H1 (cell line): ENCODE measurements at regions not wholly inside any gene's neighbourhood (a gene's known extent, or its start where the extent isn't known, plus 50 kb on each side); places are given as distances from the start of the nearest gene placed in this dataset.

ENCODE experiments used
- CTCF ChIA-PET: fragments of 300-600 bp; sonication (Branson Sonifier 250); formaldehyde crosslinking; loops from one replicate; lab custom pipeline; 2021; ENCODE audit not compliant: partially characterized antibody; lab: Charles Lee
- POLR2A ChIA-PET: fragments of 300-600 bp; sonication (Branson Sonifier 250); formaldehyde crosslinking; loops from one replicate; lab custom pipeline; 2021; ENCODE audit warnings: inconsistent platforms; ENCODE audit not compliant: partially characterized antibody; lab: Charles Lee
- DNase-seq, 2 experiments: peaks; one replicate each; pipeline versions ENCODE4 v3.0.0 to v3.0.0-alpha.2; 2010 to 2022; ENCODE audit warnings: low spot score in 2 of 2, low read depth in 1 of 2, mixed read lengths in 1 of 2
- FAIRE-seq: peaks from 2 replicates; lab custom pipeline; 2011; peaks lifted over from hg19 to GRCh38; lab: Jason Lieb, UNC
- H2AFZ ChIP-seq: 2 replicates; pipeline ENCODE4 v1.8.1; 2012; ENCODE audit warnings: low read length, inconsistent platforms
- H2AK5ac ChIP-seq: 2 replicates; pipeline ENCODE4 v1.6.1; 2013; ENCODE audit warnings: low read depth, low read length
- H2BK120ac ChIP-seq: replicated peaks from 2 replicates; pipeline ENCODE3; 2013; ENCODE audit warnings: low read depth, low read length, inconsistent platforms
- H2BK12ac ChIP-seq: 2 replicates; pipeline ENCODE4 v1.6.1; 2013; ENCODE audit warnings: low read depth, low read length
- H2BK15ac ChIP-seq: 2 replicates; pipeline ENCODE4 v1.6.1; 2013; ENCODE audit warnings: low read length
- H2BK20ac ChIP-seq: 2 replicates; pipeline ENCODE4 v1.6.1; 2013; ENCODE audit warnings: low read length
- H2BK5ac ChIP-seq: 2 replicates; pipeline ENCODE4 v1.6.1; 2013; ENCODE audit warnings: low read depth, low read length
- H3K14ac ChIP-seq: 2 replicates; pipeline ENCODE4 v1.6.1; 2013; ENCODE audit warnings: inconsistent platforms; ENCODE audit not compliant: insufficient read length
- H3K18ac ChIP-seq: 2 replicates; pipeline ENCODE4 v1.6.1; 2013; ENCODE audit warnings: low read length; ENCODE audit errors: extremely low read depth
- H3K23ac ChIP-seq: 2 replicates; pipeline ENCODE4 v1.6.1; 2013; ENCODE audit warnings: inconsistent platforms; ENCODE audit not compliant: insufficient read length
- H3K23me2 ChIP-seq: 2 replicates; pipeline ENCODE4 v1.6.1; 2013; ENCODE audit warnings: low read depth, low read length
- H3K27ac ChIP-seq: 2 replicates; pipeline ENCODE4 v1.6.1; 2011; ENCODE audit warnings: low read depth, low read length, inconsistent platforms
- H3K27me3 ChIP-seq, 4 experiments: replicated peaks in 1 of 4; 1 replicate in 1 of 4; 2 replicates in 3 of 4; pipeline versions ENCODE4 v1.6.1 to v1.8.1; 2011 to 2013; ENCODE audit warnings: low read length in 3 of 4, mild to moderate bottlenecking in 3 of 4, inconsistent platforms in 2 of 4, mixed read lengths in 2 of 4, moderate library complexity in 1 of 4; ENCODE audit not compliant: control insufficient read depth in 3 of 4, insufficient read depth in 3 of 4; ENCODE audit errors: extremely low read depth in 1 of 4
- H3K36me3 ChIP-seq, 4 experiments: 2 replicates each; pipeline versions ENCODE4 v1.6.1 to v1.8.1; 2011 to 2013; ENCODE audit warnings: mild to moderate bottlenecking in 4 of 4, low read length in 3 of 4, moderate library complexity in 2 of 4, control low read depth in 1 of 4, inconsistent platforms in 1 of 4; ENCODE audit not compliant: insufficient read depth in 4 of 4, control insufficient read depth in 2 of 4
- H3K4ac ChIP-seq: replicated peaks from 2 replicates; pipeline ENCODE3; 2013; ENCODE audit warnings: low read length, low read depth, mixed read lengths, inconsistent platforms; ENCODE audit not compliant: insufficient read length
- H3K4me1 ChIP-seq, 4 experiments: replicated peaks in 1 of 4; 1 replicate in 1 of 4; 2 replicates in 3 of 4; pipeline versions ENCODE4 v1.6.1 to v1.8.1; 2011 to 2013; ENCODE audit warnings: low read length in 3 of 4, inconsistent platforms in 2 of 4, mixed read lengths in 1 of 4; ENCODE audit not compliant: insufficient read depth in 4 of 4, control insufficient read depth in 3 of 4
- H3K4me2 ChIP-seq, 2 experiments: 2 replicates each; pipeline versions ENCODE4 v1.6.1 to v1.8.1; 2011 to 2013; ENCODE audit warnings: low read depth in 2 of 2, low read length in 2 of 2, control low read depth in 1 of 2, inconsistent platforms in 1 of 2, mild to moderate bottlenecking in 1 of 2; ENCODE audit not compliant: insufficient read depth in 1 of 2
- H3K4me3 ChIP-seq, 4 experiments: fragments of 200-600, 300-600 bp in 1 of 4; sonication (generic), shearing (Covaris generic), sonication (Bioruptor Twin) in 1 of 4; 2 replicates each; pipeline versions ENCODE4 v1.5.1 to v1.8.1; 2011 to 2016; ENCODE audit warnings: low read length in 4 of 4, low read depth in 3 of 4, control low read depth in 2 of 4, inconsistent platforms in 2 of 4, mild to moderate bottlenecking in 2 of 4, mixed read lengths in 1 of 4, moderate library complexity in 1 of 4; ENCODE audit not compliant: insufficient read depth in 2 of 4; ENCODE audit errors: extremely low read depth in 1 of 4
- H3K56ac ChIP-seq: replicated peaks from 2 replicates; pipeline ENCODE3; 2013; ENCODE audit warnings: low read depth, mild to moderate bottlenecking, mixed read lengths, low read length, inconsistent platforms; ENCODE audit not compliant: insufficient read length
- H3K79me1 ChIP-seq: 2 replicates; pipeline ENCODE4 v1.6.1; 2013; ENCODE audit warnings: low read depth, low read length, control low read depth
- H3K79me2 ChIP-seq, 2 experiments: 2 replicates each; pipeline versions ENCODE4 v1.6.1 to v1.8.1; 2012 to 2013; ENCODE audit warnings: low read length in 2 of 2, mild to moderate bottlenecking in 2 of 2, inconsistent platforms in 1 of 2; ENCODE audit not compliant: insufficient read depth in 2 of 2, control insufficient read depth in 1 of 2
- H3K9ac ChIP-seq, 4 experiments: replicated peaks in 1 of 4; 1 replicate in 1 of 4; 2 replicates in 3 of 4; pipeline versions ENCODE4 v1.6.1 to v1.8.1; 2011 to 2013; ENCODE audit warnings: low read depth in 3 of 4, low read length in 3 of 4, control low read depth in 2 of 4, mild to moderate bottlenecking in 2 of 4, moderate library complexity in 2 of 4, inconsistent platforms in 1 of 4; ENCODE audit errors: extremely low read depth in 1 of 4
- H3K9me3 ChIP-seq, 2 experiments: 2 replicates each; pipeline versions ENCODE4 v1.6.1 to v1.8.1; 2012 to 2013; ENCODE audit warnings: mild to moderate bottlenecking in 2 of 2, moderate library complexity in 2 of 2, control low read depth in 1 of 2, inconsistent platforms in 1 of 2, low read depth in 1 of 2, low read length in 1 of 2, mixed read lengths in 1 of 2; ENCODE audit not compliant: insufficient read depth in 2 of 2
- H4K20me1 ChIP-seq, 2 experiments: replicated peaks in 1 of 2; 2 replicates each; pipeline versions ENCODE3 to v1.8.1; 2011 to 2013; ENCODE audit warnings: inconsistent platforms in 2 of 2, low read length in 2 of 2, mild to moderate bottlenecking in 1 of 2; ENCODE audit not compliant: insufficient read depth in 2 of 2, control insufficient read depth in 1 of 2
- H4K5ac ChIP-seq: 2 replicates; pipeline ENCODE4 v1.6.1; 2013; ENCODE audit warnings: low read length, low read depth, mixed read lengths, inconsistent platforms; ENCODE audit not compliant: insufficient read length
- H4K8ac ChIP-seq: 2 replicates; pipeline ENCODE4 v1.8.0; 2013; ENCODE audit warnings: mild to moderate bottlenecking, moderate library complexity, low read length, inconsistent platforms; ENCODE audit not compliant: insufficient read depth; ENCODE audit errors: extremely low read depth
- H4K91ac ChIP-seq: replicated peaks from 2 replicates; pipeline ENCODE3; 2013; ENCODE audit warnings: low read length, mixed read lengths, inconsistent platforms; ENCODE audit not compliant: insufficient read length
- ASH2L ChIP-seq: fragments of 200-600, 300-600 bp; sonication (generic); IDR thresholded peaks from one replicate; pipeline ENCODE4 v1.7.1; 2017; ENCODE audit warnings: low read length
- BACH1 ChIP-seq: IDR thresholded peaks from 2 replicates; pipeline ENCODE4 v1.6.1; 2012; ENCODE audit warnings: low read length, improper control_type of control experiment
- CBX8 ChIP-seq: fragments of 300-800, 300-1000 bp; sonication (generic); IDR thresholded peaks from 2 replicates; pipeline ENCODE4 v1.7.1; 2016; ENCODE audit warnings: low read depth, low read length, borderline replicate concordance
- CEBPB ChIP-seq: IDR thresholded peaks from 2 replicates; pipeline ENCODE4 v1.6.1; 2012; ENCODE audit warnings: low read depth, low read length
- RBBP5 ChIP-seq: IDR thresholded peaks from 2 replicates; pipeline ENCODE4 v1.7.1; 2012; ENCODE audit warnings: low read depth, mild to moderate bottlenecking, inconsistent platforms, low read length, moderate library complexity, borderline replicate concordance
- RXRA ChIP-seq: IDR thresholded peaks from 2 replicates; pipeline ENCODE4 v1.6.1; 2011; ENCODE audit warnings: low read depth, mild to moderate bottlenecking, low read length, moderate library complexity; ENCODE audit not compliant: insufficient read depth
- SIRT6 ChIP-seq: IDR thresholded peaks from one replicate; pipeline ENCODE4 v1.7.1; 2012; ENCODE audit warnings: low read length, inconsistent platforms
- WGBS, 2 experiments: shearing (Covaris generic) in 1 of 2; methylation state at CpG; one replicate each; pipeline versions ENCODE4 v1.1.6 to v1.1.7; 2013 to 2015; ENCODE audit warnings: low lambda C conversion rate in 2 of 2, mixed read lengths in 2 of 2, inconsistent platforms in 1 of 2, low coverage in 1 of 2, missing lambda C conversion rate in 1 of 2; ENCODE audit not compliant: insufficient replicate concordance in 2 of 2, insufficient coverage in 1 of 2, insufficient read length in 1 of 2; ENCODE audit errors: extremely low coverage in 1 of 2, missing lambda C conversion rate in 1 of 2; 5-methylcytosine and 5-hydroxymethylcytosine counted together
- TF ChIP-seq, protein P1 (sequence below), 3 experiments: IDR thresholded peaks; 1 replicate in 2 of 3; 2 replicates in 1 of 3; pipeline versions ENCODE4 v1.5.1 to v1.6.1; 2011; ENCODE audit warnings: low read length in 3 of 3, mild to moderate bottlenecking in 3 of 3, inconsistent platforms in 2 of 3, low read depth in 1 of 3, moderate library complexity in 1 of 3; ENCODE audit not compliant: insufficient read depth in 1 of 3; ENCODE audit errors: control extremely low read depth in 1 of 3

DNA sequence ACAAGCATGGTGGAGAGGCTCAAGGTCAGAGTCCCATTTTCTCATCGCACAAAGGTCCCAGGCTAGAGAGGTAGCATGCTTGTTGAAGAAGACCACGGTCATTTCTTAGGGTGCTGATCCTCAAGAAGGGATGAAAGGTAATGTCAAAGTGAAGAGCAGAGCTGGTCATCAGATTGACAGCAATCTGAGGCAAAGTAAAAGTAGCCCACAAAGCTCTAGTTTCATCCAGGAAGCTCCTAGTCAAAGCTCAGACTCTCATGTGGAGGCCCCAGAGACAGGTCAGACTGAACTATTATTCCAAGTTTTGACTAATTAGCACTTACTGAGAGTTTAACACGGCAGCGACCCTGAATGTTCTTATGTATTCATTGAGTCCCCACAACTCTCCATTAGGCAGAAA, 270.6 kb downstream of the RPS29 start:
- Histone ChIP-seq H3K23ac (no peak overlapping the region), H2BK5ac (no peak overlapping the region), H3K27me3 (no peaks in the 10 kb centered on the region), H2AK5ac (no peak overlapping the region), H3K9me3 (no peaks in the 10 kb centered on the region), H3K14ac (no peak overlapping the region), H3K56ac (no peak overlapping the region), H3K79me2 (no peaks in the 10 kb centered on the region), H2BK20ac (no peak overlapping the region), H3K4me2 (no peak overlapping the region), H2BK120ac (no peak overlapping the region), H3K27ac (no peak overlapping the region), H2BK15ac (no peak overlapping the region), H3K79me1 (no peaks in the 10 kb centered on the region; the same call in 1 of the 2 replicates), H3K4me1 (peaks cover 0 to 1% (median 0%) of the 10 kb centered on the region in 4 experiments; a peak in 1 of 7 replicates), H3K18ac (no peak overlapping the region), H4K5ac (no peak overlapping the region), H2BK12ac (no peak overlapping the region), H3K9ac (no peak overlapping the region), H2AFZ (no peak overlapping the region), H4K91ac (no peak overlapping the region), H4K8ac (no peak overlapping the region), H3K4ac (no peak overlapping the region), H3K4me3 (no peak overlapping the region), H4K20me1 (no peaks in the 10 kb centered on the region), H3K36me3 (no peaks in the 10 kb centered on the region), H3K23me2 (no peaks in the 10 kb centered on the region; the same call in 1 of the 2 replicates)
- TF ChIP-seq SIRT6 = no peak
- no peak for TF ChIP-seq RBBP5
- no peak for TF ChIP-seq BACH1
- TF ChIP-seq, protein P1, sequence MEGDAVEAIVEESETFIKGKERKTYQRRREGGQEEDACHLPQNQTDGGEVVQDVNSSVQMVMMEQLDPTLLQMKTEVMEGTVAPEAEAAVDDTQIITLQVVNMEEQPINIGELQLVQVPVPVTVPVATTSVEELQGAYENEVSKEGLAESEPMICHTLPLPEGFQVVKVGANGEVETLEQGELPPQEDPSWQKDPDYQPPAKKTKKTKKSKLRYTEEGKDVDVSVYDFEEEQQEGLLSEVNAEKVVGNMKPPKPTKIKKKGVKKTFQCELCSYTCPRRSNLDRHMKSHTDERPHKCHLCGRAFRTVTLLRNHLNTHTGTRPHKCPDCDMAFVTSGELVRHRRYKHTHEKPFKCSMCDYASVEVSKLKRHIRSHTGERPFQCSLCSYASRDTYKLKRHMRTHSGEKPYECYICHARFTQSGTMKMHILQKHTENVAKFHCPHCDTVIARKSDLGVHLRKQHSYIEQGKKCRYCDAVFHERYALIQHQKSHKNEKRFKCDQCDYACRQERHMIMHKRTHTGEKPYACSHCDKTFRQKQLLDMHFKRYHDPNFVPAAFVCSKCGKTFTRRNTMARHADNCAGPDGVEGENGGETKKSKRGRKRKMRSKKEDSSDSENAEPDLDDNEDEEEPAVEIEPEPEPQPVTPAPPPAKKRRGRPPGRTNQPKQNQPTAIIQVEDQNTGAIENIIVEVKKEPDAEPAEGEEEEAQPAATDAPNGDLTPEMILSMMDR (IDR thresholded peaks at IDR 0.05; ENCODE audit: control extremely low read depth in 1 of 3, insufficient read depth in 1 of 3, low read depth in 1 of 3, low read length in 3 of 3) = no peak
- no peak for TF ChIP-seq CBX8
- TF ChIP-seq ASH2L = no peak
- TF ChIP-seq RXRA = no peak
- no peak for TF ChIP-seq CEBPB
- DNase-seq (no peak), FAIRE-seq (no peak)
- ChIA-PET POLR2A (no interaction called here), CTCF (interaction anchor here (0.6 kb wide), 1 partner anchor 28 kb away, joined by 3 read pairs; no protein-coding TSS in a partner anchor)
- 68% methylated on average over 4 of the region's 4 CpGs; no CpG with 5 or more reads in 1 of the 2 experiments for WGBS, 2 experiments
